GM12878 (cell line): ENCODE measurements at regions not wholly inside any gene's neighbourhood (a gene's known extent, or its start where the extent isn't known, plus 50 kb on each side); places are given as distances from the start of the nearest gene placed in this dataset.

Experiments used
- ETV6 ChIP-seq, 2 experiments: fragments of 450-650 bp in 1 of 2; IDR thresholded peaks in 1 of 2; conservative IDR thresholded peaks in 1 of 2; 2 replicates each; pipeline ENCODE4 v1.6.1; 2014; ENCODE audit warnings: antibody characterized with exemption in 1 of 2, borderline replicate concordance in 1 of 2, low read depth in 1 of 2, mild to moderate bottlenecking in 1 of 2, moderate library complexity in 1 of 2
- HCFC1 ChIP-seq: fragments of 150-350 bp; IDR thresholded peaks from 2 replicates; pipeline ENCODE4 v1.6.1; 2014; ENCODE audit warnings: low read length
- MXI1 ChIP-seq: fragments of 150-350 bp; IDR thresholded peaks from 2 replicates; pipeline ENCODE4 v1.6.1; 2011; ENCODE audit warnings: low read depth, mild to moderate bottlenecking, inconsistent platforms, low read length, improper control_type of control experiment
- SUPT20H ChIP-seq: IDR thresholded peaks from 2 replicates; pipeline ENCODE4 v1.6.1; 2011; ENCODE audit warnings: low read depth, mild to moderate bottlenecking, low read length, moderate library complexity, borderline replicate concordance; ENCODE audit not compliant: control insufficient read depth
- TF ChIP-seq, protein P1 (sequence below): IDR thresholded peaks from 2 replicates; pipeline ENCODE4 v1.6.1; 2012; ENCODE audit warnings: improper control_type of control experiment, low read depth, low read length; ENCODE audit not compliant: insufficient replicate concordance
- TF ChIP-seq, protein P2 (sequence below): fragments of 450-650 bp; IDR thresholded peaks from 2 replicates; pipeline ENCODE4 v1.6.1; 2017; ENCODE audit warnings: mild to moderate bottlenecking, low read depth, inconsistent platforms; ENCODE audit not compliant: poor library complexity, severe bottlenecking

DNA sequence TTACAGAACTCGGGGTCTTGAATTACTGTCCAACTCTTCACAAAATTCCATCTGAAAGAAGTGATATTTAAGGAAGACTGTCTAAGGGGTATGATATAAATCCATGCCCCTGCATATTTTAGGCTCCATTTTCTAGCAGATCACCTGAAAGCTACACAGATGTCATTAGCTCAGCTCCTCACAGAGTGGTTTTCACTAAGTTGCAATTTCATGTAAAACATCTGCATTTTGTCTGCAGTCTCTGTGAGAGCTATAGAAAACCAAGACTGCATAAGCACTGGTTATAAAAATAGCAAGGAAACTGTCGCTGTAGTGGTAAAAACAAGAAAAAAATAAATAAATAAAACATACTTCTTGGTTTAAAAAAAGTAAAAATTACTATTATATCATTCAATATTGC, 103.4 kb downstream of the RPL27A start (continued):
- TF ChIP-seq, protein P1, sequence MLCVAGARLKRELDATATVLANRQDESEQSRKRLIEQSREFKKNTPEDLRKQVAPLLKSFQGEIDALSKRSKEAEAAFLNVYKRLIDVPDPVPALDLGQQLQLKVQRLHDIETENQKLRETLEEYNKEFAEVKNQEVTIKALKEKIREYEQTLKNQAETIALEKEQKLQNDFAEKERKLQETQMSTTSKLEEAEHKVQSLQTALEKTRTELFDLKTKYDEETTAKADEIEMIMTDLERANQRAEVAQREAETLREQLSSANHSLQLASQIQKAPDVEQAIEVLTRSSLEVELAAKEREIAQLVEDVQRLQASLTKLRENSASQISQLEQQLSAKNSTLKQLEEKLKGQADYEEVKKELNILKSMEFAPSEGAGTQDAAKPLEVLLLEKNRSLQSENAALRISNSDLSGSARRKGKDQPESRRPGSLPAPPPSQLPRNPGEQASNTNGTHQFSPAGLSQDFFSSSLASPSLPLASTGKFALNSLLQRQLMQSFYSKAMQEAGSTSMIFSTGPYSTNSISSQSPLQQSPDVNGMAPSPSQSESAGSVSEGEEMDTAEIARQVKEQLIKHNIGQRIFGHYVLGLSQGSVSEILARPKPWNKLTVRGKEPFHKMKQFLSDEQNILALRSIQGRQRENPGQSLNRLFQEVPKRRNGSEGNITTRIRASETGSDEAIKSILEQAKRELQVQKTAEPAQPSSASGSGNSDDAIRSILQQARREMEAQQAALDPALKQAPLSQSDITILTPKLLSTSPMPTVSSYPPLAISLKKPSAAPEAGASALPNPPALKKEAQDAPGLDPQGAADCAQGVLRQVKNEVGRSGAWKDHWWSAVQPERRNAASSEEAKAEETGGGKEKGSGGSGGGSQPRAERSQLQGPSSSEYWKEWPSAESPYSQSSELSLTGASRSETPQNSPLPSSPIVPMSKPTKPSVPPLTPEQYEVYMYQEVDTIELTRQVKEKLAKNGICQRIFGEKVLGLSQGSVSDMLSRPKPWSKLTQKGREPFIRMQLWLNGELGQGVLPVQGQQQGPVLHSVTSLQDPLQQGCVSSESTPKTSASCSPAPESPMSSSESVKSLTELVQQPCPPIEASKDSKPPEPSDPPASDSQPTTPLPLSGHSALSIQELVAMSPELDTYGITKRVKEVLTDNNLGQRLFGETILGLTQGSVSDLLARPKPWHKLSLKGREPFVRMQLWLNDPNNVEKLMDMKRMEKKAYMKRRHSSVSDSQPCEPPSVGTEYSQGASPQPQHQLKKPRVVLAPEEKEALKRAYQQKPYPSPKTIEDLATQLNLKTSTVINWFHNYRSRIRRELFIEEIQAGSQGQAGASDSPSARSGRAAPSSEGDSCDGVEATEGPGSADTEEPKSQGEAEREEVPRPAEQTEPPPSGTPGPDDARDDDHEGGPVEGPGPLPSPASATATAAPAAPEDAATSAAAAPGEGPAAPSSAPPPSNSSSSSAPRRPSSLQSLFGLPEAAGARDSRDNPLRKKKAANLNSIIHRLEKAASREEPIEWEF = no peak
- TF ChIP-seq MXI1 (no peak), SUPT20H (no peak), ETV6 (conservative IDR thresholded peaks at IDR 0.05 in 1 of 2, IDR thresholded peaks at IDR 0.05 in 1 of 2; ENCODE audit: borderline replicate concordance in 1 of 2, low read depth in 1 of 2) (no peak), HCFC1 (no peak)
- TF ChIP-seq, protein P2, sequence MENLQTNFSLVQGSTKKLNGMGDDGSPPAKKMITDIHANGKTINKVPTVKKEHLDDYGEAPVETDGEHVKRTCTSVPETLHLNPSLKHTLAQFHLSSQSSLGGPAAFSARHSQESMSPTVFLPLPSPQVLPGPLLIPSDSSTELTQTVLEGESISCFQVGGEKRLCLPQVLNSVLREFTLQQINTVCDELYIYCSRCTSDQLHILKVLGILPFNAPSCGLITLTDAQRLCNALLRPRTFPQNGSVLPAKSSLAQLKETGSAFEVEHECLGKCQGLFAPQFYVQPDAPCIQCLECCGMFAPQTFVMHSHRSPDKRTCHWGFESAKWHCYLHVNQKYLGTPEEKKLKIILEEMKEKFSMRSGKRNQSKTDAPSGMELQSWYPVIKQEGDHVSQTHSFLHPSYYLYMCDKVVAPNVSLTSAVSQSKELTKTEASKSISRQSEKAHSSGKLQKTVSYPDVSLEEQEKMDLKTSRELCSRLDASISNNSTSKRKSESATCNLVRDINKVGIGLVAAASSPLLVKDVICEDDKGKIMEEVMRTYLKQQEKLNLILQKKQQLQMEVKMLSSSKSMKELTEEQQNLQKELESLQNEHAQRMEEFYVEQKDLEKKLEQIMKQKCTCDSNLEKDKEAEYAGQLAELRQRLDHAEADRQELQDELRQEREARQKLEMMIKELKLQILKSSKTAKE = no peak
